SK-N-SH treated with all-trans-retinoic acid at 6 μM for 48 hours (cell line): ENCODE measurements at regions not wholly inside any gene's neighbourhood (a gene's known extent, or its start where the extent isn't known, plus 50 kb on each side); places are given as distances from the start of the nearest gene placed in this dataset.

Experiments used
- ATAC-seq: fragments of 200-7000 bp; cut with Tn5 transposase; 3 replicates; pipeline ENCODE4 v1.9.1; 2020; ENCODE audit warnings: mild to moderate bottlenecking, moderate library complexity
- ARNTL ChIP-seq: fragments of 450-650 bp; formaldehyde crosslinking; IDR thresholded peaks from 2 replicates; pipeline ENCODE4 v1.5.0; 2020; ENCODE audit warnings: low read depth, mild to moderate bottlenecking, moderate library complexity, borderline replicate concordance
- BACH2 ChIP-seq: fragments of 250-450 bp; sonication (Bioruptor Pico); IDR thresholded peaks from 2 replicates; pipeline ENCODE4 v1.9.0; 2021; ENCODE audit warnings: mild to moderate bottlenecking, borderline replicate concordance
- CSDC2 ChIP-seq: fragments of 250-450 bp; sonication (Bioruptor Pico); IDR thresholded peaks from 2 replicates; pipeline ENCODE4 v1.5.0; 2020; ENCODE audit warnings: mild to moderate bottlenecking, moderate library complexity
- ESRRG ChIP-seq: fragments of 250-450 bp; sonication (Bioruptor Pico); IDR thresholded peaks from 2 replicates; pipeline ENCODE4 v1.6.1; 2021; ENCODE audit warnings: mild to moderate bottlenecking
- GLIS3 ChIP-seq: fragments of 250-450 bp; sonication (Bioruptor Pico); IDR thresholded peaks from 2 replicates; pipeline ENCODE4 v1.5.0; 2020; ENCODE audit warnings: mild to moderate bottlenecking, moderate library complexity
- ISL1 ChIP-seq: fragments of 250-450 bp; sonication (Bioruptor Pico); IDR thresholded peaks from 2 replicates; pipeline ENCODE4 v2.1.2; 2022; ENCODE audit warnings: mild to moderate bottlenecking, moderate library complexity
- OSR1 ChIP-seq: fragments of 250-450 bp; sonication (Bioruptor Pico); IDR thresholded peaks from 2 replicates; pipeline ENCODE4 v1.8.0; 2022; ENCODE audit warnings: moderate library complexity, mild to moderate bottlenecking, inconsistent platforms
- POU6F1 ChIP-seq: fragments of 250-450 bp; sonication (Bioruptor Pico); IDR thresholded peaks from 2 replicates; pipeline ENCODE4 v1.8.0; 2021; ENCODE audit warnings: low read depth, mild to moderate bottlenecking, moderate library complexity, borderline replicate concordance
- PPARA ChIP-seq: fragments of 250-450 bp; sonication (Bioruptor Pico); IDR thresholded peaks from 2 replicates; pipeline ENCODE4 v1.5.0; 2020; ENCODE audit warnings: mild to moderate bottlenecking, borderline replicate concordance
- RARB ChIP-seq: fragments of 250-450 bp; sonication (Bioruptor Pico); IDR thresholded peaks from 2 replicates; pipeline ENCODE4 v1.8.0; 2021; ENCODE audit warnings: mild to moderate bottlenecking, moderate library complexity
- SNAI2 ChIP-seq: fragments of 250-450 bp; sonication (Bioruptor Pico); IDR thresholded peaks from 2 replicates; pipeline ENCODE4 v1.5.0; 2020; ENCODE audit warnings: mild to moderate bottlenecking, moderate library complexity
- TCF4 ChIP-seq: fragments of 250-450 bp; sonication (Bioruptor Pico); IDR thresholded peaks from 2 replicates; pipeline ENCODE4 v1.8.0; 2021; ENCODE audit warnings: mild to moderate bottlenecking, moderate library complexity, borderline replicate concordance
- TOX ChIP-seq: fragments of 250-450 bp; sonication (Bioruptor Pico); IDR thresholded peaks from 2 replicates; pipeline ENCODE4 v1.8.0; 2021; ENCODE audit warnings: mild to moderate bottlenecking, moderate library complexity, borderline replicate concordance
- ZC3H10 ChIP-seq: fragments of 250-450 bp; sonication (Bioruptor Pico); IDR thresholded peaks from 2 replicates; pipeline ENCODE4 v1.5.1; 2021; ENCODE audit warnings: mild to moderate bottlenecking, moderate library complexity
- ZFP3 ChIP-seq: fragments of 250-450 bp; sonication (Bioruptor Pico); IDR thresholded peaks from 2 replicates; pipeline ENCODE4 v1.5.0; 2020; ENCODE audit warnings: mild to moderate bottlenecking, moderate library complexity
- ZFP30 ChIP-seq: fragments of 450-650 bp; formaldehyde crosslinking; IDR thresholded peaks from 2 replicates; pipeline ENCODE4 v1.5.0; 2022; ENCODE audit warnings: mild to moderate bottlenecking, moderate library complexity
- ZNF565 ChIP-seq: fragments of 450-650 bp; formaldehyde crosslinking; conservative IDR thresholded peaks from 2 replicates; pipeline ENCODE4 v1.5.0; 2020; ENCODE audit warnings: low read depth, mild to moderate bottlenecking, moderate library complexity
- ZNF70 ChIP-seq: fragments of 450-650 bp; formaldehyde crosslinking; IDR thresholded peaks from 2 replicates; pipeline ENCODE4 v1.5.0; 2020; ENCODE audit warnings: mild to moderate bottlenecking, moderate library complexity
- ZNF8 ChIP-seq: fragments of 450-650 bp; formaldehyde crosslinking; IDR thresholded peaks from 2 replicates; pipeline ENCODE4 v1.5.0; 2020; ENCODE audit warnings: mild to moderate bottlenecking, moderate library complexity
- TF ChIP-seq, protein P1 (sequence below): fragments of 250-450 bp; sonication (Bioruptor Pico); IDR thresholded peaks from 2 replicates; pipeline ENCODE4 v1.5.1; 2020; ENCODE audit warnings: low read depth, mild to moderate bottlenecking, moderate library complexity
- TF ChIP-seq, protein P2 (sequence below): fragments of 250-450 bp; sonication (Bioruptor Pico); IDR thresholded peaks from 2 replicates; pipeline ENCODE4 v1.8.0; 2020; ENCODE audit warnings: mild to moderate bottlenecking, moderate library complexity, borderline replicate concordance
- TF ChIP-seq, protein P3 (sequence below): fragments of 250-450 bp; sonication (Bioruptor Pico); IDR thresholded peaks from 2 replicates; pipeline ENCODE4 v1.5.0; 2020; ENCODE audit warnings: mild to moderate bottlenecking, moderate library complexity
- TF ChIP-seq, protein P4 (sequence below): fragments of 250-450 bp; sonication (Bioruptor Pico); IDR thresholded peaks from 2 replicates; pipeline ENCODE4 v1.5.1; 2021; ENCODE audit warnings: mild to moderate bottlenecking, moderate library complexity

DNA sequence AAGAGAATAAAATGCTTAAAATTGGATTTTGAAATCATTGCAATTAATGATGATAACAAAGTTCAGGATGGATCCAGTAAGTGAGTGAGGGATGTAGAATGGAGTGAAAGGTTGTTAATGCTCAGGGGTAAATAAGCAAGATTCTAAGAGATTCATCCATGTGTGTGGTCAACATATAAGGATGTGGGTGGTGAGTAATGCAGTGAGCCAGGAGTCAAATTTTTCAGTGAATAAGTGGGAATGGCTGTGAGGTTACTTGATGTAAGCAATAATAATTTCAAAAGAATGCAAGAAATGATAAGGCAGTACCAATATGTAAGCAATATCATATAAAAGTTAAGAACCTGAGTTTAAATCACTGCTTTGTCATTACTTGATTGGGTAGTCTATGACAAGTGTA lies 207.5 kb upstream of the ADGRB3 start:
- no peak for ATAC-seq
- TF ChIP-seq PPARA (CRISPR knock-in tag) (no peak), TCF4 (CRISPR knock-in tag) (no peak), RARB (CRISPR knock-in tag) (no peak), ARNTL (no peak), ISL1 (CRISPR knock-in tag) (no peak), GLIS3 (CRISPR knock-in tag) (no peak), SNAI2 (CRISPR knock-in tag) (no peak), ZC3H10 (CRISPR knock-in tag) (no peak), BACH2 (no peak), ZNF565 (no peak), CSDC2 (CRISPR knock-in tag) (no peak), ZFP3 (CRISPR knock-in tag) (no peak), POU6F1 (CRISPR knock-in tag) (no peak), ESRRG (CRISPR knock-in tag) (no peak), ZFP30 (no peak), TOX (CRISPR knock-in tag) (no peak)
- TF ChIP-seq, protein P1, sequence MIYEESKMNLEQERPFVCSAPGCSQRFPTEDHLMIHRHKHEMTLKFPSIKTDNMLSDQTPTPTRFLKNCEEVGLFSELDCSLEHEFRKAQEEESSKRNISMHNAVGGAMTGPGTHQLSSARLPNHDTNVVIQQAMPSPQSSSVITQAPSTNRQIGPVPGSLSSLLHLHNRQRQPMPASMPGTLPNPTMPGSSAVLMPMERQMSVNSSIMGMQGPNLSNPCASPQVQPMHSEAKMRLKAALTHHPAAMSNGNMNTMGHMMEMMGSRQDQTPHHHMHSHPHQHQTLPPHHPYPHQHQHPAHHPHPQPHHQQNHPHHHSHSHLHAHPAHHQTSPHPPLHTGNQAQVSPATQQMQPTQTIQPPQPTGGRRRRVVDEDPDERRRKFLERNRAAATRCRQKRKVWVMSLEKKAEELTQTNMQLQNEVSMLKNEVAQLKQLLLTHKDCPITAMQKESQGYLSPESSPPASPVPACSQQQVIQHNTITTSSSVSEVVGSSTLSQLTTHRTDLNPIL (CRISPR knock-in tag) = no peak
- TF ChIP-seq, protein P2, sequence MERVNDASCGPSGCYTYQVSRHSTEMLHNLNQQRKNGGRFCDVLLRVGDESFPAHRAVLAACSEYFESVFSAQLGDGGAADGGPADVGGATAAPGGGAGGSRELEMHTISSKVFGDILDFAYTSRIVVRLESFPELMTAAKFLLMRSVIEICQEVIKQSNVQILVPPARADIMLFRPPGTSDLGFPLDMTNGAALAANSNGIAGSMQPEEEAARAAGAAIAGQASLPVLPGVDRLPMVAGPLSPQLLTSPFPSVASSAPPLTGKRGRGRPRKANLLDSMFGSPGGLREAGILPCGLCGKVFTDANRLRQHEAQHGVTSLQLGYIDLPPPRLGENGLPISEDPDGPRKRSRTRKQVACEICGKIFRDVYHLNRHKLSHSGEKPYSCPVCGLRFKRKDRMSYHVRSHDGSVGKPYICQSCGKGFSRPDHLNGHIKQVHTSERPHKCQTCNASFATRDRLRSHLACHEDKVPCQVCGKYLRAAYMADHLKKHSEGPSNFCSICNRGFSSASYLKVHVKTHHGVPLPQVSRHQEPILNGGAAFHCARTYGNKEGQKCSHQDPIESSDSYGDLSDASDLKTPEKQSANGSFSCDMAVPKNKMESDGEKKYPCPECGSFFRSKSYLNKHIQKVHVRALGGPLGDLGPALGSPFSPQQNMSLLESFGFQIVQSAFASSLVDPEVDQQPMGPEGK (CRISPR knock-in tag) = no peak
- TF ChIP-seq, protein P3, sequence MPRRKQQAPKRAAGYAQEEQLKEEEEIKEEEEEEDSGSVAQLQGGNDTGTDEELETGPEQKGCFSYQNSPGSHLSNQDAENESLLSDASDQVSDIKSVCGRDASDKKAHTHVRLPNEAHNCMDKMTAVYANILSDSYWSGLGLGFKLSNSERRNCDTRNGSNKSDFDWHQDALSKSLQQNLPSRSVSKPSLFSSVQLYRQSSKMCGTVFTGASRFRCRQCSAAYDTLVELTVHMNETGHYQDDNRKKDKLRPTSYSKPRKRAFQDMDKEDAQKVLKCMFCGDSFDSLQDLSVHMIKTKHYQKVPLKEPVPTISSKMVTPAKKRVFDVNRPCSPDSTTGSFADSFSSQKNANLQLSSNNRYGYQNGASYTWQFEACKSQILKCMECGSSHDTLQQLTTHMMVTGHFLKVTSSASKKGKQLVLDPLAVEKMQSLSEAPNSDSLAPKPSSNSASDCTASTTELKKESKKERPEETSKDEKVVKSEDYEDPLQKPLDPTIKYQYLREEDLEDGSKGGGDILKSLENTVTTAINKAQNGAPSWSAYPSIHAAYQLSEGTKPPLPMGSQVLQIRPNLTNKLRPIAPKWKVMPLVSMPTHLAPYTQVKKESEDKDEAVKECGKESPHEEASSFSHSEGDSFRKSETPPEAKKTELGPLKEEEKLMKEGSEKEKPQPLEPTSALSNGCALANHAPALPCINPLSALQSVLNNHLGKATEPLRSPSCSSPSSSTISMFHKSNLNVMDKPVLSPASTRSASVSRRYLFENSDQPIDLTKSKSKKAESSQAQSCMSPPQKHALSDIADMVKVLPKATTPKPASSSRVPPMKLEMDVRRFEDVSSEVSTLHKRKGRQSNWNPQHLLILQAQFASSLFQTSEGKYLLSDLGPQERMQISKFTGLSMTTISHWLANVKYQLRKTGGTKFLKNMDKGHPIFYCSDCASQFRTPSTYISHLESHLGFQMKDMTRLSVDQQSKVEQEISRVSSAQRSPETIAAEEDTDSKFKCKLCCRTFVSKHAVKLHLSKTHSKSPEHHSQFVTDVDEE (CRISPR knock-in tag) = no peak
- TF ChIP-seq, protein P4, sequence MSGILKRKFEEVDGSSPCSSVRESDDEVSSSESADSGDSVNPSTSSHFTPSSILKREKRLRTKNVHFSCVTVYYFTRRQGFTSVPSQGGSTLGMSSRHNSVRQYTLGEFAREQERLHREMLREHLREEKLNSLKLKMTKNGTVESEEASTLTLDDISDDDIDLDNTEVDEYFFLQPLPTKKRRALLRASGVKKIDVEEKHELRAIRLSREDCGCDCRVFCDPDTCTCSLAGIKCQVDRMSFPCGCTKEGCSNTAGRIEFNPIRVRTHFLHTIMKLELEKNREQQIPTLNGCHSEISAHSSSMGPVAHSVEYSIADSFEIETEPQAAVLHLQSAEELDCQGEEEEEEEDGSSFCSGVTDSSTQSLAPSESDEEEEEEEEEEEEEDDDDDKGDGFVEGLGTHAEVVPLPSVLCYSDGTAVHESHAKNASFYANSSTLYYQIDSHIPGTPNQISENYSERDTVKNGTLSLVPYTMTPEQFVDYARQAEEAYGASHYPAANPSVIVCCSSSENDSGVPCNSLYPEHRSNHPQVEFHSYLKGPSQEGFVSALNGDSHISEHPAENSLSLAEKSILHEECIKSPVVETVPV = no peak

GRCh38 chr6:68410021-68410420 lies 225.1 kb upstream of the ADGRB3 start:
- no peak for TF ChIP-seq OSR1
- no peak for TF ChIP-seq ZNF70 (CRISPR knock-in tag)
- no peak for TF ChIP-seq ZC3H10 (CRISPR knock-in tag)
- no peak for TF ChIP-seq ZFP3 (CRISPR knock-in tag)
- TF ChIP-seq TCF4 (CRISPR knock-in tag) = no peak
- no peak for TF ChIP-seq GLIS3 (CRISPR knock-in tag)
- TF ChIP-seq, protein P1 (CRISPR knock-in tag) = no peak
- no peak for TF ChIP-seq PPARA (CRISPR knock-in tag)
- TF ChIP-seq SNAI2 (CRISPR knock-in tag) = no peak
- no peak for TF ChIP-seq ZNF8 (CRISPR knock-in tag)
- TF ChIP-seq ESRRG (CRISPR knock-in tag) = no peak
- TF ChIP-seq ZNF565 = no peak
- TF ChIP-seq TOX (CRISPR knock-in tag) = no peak
- no peak for TF ChIP-seq ZFP30
- TF ChIP-seq, protein P4 = no peak
- ATAC-seq = no peak
